ENCODE measurements at regions not wholly inside any gene's neighbourhood (a gene's known extent, or its start where the extent isn't known, plus 50 kb on each side); places are given as distances from the start of the nearest gene placed in this dataset.

DNA sequence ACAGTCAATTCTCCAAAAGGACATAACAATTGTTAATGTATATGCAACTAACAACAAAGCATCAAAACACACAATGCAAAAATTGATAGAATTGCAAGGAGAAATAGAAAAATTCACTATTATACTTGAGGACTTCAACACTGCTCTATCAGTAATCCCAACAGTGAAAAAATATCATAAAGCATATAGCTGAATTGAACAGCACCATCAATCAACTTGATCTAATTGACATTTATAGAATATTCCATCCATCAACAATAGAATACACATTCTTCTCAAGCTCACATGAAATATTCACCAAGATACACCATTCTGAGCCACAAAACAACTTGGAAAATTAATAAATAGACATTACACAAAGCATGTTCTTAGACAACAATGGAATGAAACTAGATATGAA lies 60.1 kb upstream of the ASXL3 start:
- Mint-ChIP-seq H3K4me1 (peaks cover 4% of the 10 kb centered on the region), H3K9me3 (peaks cover 9% of the 10 kb centered on the region), H3K4me3 (no peak overlapping the region), H3K27ac (ENCODE audit: unreplicated experiment) (no peak overlapping the region), H3K27me3 (ENCODE audit: low read depth) (no peaks in the 10 kb centered on the region), H3K36me3 (ENCODE audit: low read depth) (peaks cover 7% of the 10 kb centered on the region)
- TF ChIP-seq, protein P1, sequence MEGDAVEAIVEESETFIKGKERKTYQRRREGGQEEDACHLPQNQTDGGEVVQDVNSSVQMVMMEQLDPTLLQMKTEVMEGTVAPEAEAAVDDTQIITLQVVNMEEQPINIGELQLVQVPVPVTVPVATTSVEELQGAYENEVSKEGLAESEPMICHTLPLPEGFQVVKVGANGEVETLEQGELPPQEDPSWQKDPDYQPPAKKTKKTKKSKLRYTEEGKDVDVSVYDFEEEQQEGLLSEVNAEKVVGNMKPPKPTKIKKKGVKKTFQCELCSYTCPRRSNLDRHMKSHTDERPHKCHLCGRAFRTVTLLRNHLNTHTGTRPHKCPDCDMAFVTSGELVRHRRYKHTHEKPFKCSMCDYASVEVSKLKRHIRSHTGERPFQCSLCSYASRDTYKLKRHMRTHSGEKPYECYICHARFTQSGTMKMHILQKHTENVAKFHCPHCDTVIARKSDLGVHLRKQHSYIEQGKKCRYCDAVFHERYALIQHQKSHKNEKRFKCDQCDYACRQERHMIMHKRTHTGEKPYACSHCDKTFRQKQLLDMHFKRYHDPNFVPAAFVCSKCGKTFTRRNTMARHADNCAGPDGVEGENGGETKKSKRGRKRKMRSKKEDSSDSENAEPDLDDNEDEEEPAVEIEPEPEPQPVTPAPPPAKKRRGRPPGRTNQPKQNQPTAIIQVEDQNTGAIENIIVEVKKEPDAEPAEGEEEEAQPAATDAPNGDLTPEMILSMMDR (conservative IDR thresholded peaks at IDR 0.05): no peak
- no peak for DNase-seq (ENCODE audit: low read depth, low spot score)

DNA sequence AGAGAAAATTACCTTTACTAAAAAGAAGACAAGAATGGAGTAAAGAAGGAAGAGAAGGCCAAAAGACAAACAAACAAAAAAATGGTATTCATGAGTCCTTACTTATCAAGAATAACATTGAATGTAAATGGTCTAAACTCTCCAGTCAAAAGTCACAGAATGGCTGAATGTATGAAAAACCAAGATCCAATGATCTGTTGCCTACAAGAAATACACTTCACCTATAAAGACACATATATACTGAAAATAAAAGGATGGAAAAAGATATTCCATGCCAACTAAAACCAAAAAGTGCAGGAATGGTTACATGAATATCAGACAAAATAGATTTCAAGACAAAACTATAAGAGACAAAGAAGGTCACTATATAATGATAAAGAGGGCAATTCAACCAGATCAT lies 65.0 kb upstream of the ASXL3 start:
- no peak for DNase-seq (ENCODE audit: low read depth, low spot score)
- Mint-ChIP-seq H3K4me3 (no peak overlapping the region), H3K9me3 (peaks cover 16% of the 10 kb centered on the region), H3K36me3 (ENCODE audit: low read depth) (peaks cover 10% of the 10 kb centered on the region), H3K27me3 (ENCODE audit: low read depth) (no peaks in the 10 kb centered on the region), H3K27ac (ENCODE audit: unreplicated experiment) (no peak overlapping the region), H3K4me1 (no peaks in the 10 kb centered on the region)
- TF ChIP-seq, protein P1 (conservative IDR thresholded peaks at IDR 0.05): no peak

DNA sequence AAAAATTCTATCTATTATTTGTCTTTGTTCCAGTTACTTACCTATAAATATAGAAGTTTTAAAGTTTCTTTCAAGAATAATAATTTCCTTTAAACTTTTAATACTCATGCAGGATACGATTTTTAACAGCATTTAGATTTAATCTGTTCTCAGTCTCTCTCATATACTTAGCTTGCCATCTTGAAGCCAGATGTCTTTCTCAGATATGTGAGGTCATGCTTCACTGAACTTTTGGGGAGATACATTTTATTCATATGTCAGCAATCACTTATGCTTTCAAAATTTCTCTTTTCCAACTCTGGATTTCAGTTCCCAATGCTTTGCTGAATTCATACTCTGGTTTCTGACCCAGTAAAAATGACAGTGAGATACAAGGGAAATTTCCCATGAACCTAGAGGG lies 66.5 kb upstream of the CCDC178 start:
- Mint-ChIP-seq H3K27ac (ENCODE audit: unreplicated experiment) (no peak overlapping the region), H3K36me3 (ENCODE audit: low read depth) (peaks cover 3% of the 10 kb centered on the region), H3K4me1 (no peaks in the 10 kb centered on the region)

DNA sequence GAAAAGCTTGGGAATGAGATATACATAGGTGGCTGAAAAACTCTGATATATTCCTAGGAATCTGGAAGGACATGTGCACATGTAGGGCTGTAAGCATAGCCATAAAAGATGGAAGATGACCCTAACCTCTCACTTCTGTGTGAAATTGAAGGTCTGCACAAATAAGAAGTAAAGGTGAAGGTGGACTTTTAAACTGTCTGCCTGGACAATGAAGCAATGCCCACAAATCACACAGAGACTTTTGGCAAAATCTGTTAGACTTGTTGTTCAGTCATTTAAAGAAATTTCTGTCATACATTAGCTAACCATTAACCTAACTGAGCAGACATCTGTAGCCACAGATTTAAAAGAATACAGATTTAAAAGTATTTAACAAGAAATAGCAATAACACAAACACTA lies 65.3 kb upstream of the CCDC178 start:
- Mint-ChIP-seq H3K9me3 (peaks cover 6% of the 10 kb centered on the region), H3K4me1 (no peaks in the 10 kb centered on the region), H3K4me3 (no peak overlapping the region), H3K27ac (ENCODE audit: unreplicated experiment) (no peak overlapping the region), H3K36me3 (ENCODE audit: low read depth) (no peaks in the 10 kb centered on the region), H3K27me3 (ENCODE audit: low read depth) (no peaks in the 10 kb centered on the region)
- no peak for DNase-seq (ENCODE audit: low read depth, low spot score)
- TF ChIP-seq, protein P1 (conservative IDR thresholded peaks at IDR 0.05): no peak

More for the DNA sequence above, 66.5 kb upstream of the CCDC178 start:
- no peaks in the 10 kb centered on the region for H3K27me3 Mint-ChIP-seq (ENCODE audit: low read depth)
- H3K9me3 Mint-ChIP-seq: peaks cover 9% of the 10 kb centered on the region
- H3K4me3 Mint-ChIP-seq: no peak overlapping the region
- no peak for DNase-seq (ENCODE audit: low read depth, low spot score)
- TF ChIP-seq, protein P1 (conservative IDR thresholded peaks at IDR 0.05): no peak

DNA sequence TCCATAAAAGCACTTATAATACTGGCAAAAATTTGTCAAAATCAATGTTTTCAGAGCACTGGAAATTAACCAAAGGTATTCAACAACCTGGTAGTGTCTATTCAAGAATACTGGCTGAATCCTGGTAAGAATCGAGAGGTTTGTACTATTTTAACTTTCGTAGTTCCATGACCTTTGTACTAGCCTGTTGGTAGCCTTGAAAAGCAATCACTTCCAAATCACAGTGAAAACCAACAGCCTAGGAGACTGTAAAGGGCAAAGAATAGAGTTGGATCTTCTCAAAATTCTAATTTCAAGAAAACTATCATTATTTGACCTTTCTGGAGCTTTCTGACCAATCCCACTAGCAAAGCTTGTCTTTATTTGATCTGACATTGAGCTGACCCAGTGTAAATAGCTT lies 64.8 kb upstream of the CCDC178 start:
- Mint-ChIP-seq H3K27ac (ENCODE audit: unreplicated experiment) (no peak overlapping the region), H3K27me3 (ENCODE audit: low read depth) (no peaks in the 10 kb centered on the region), H3K36me3 (ENCODE audit: low read depth) (no peaks in the 10 kb centered on the region), H3K4me1 (no peaks in the 10 kb centered on the region), H3K9me3 (peaks cover 6% of the 10 kb centered on the region), H3K4me3 (no peak overlapping the region)
- no peak for DNase-seq (ENCODE audit: low read depth, low spot score)
- TF ChIP-seq, protein P1 (conservative IDR thresholded peaks at IDR 0.05): no peak

DNA sequence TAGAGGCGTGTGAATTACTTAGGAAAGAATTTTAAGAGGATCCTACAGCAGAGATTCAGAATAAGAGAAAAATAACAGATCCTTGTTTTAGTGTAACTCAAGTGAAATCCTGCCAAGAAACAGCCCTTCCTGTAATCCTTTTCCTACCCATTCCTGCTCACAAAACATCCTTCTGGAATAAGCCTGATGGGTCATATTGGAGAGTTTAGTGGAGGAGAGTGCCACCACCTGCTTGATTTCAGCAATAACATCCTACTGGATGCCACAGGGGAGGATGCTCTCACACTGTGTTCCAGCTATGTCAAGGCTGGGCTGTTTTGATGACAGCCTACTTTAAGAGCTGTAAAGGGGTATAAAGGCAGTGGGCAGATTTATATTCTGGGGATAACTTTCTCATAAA lies 54.8 kb upstream of the CCDC178 start:
- Mint-ChIP-seq H3K27ac (ENCODE audit: unreplicated experiment) (no peak overlapping the region), H3K9me3 (no peaks in the 10 kb centered on the region)

More for the DNA sequence above, 54.8 kb upstream of the CCDC178 start:
- H3K4me1 Mint-ChIP-seq: no peaks in the 10 kb centered on the region
- H3K36me3 Mint-ChIP-seq (ENCODE audit: low read depth): no peaks in the 10 kb centered on the region
- peak; percentile 27 for DNase-seq (ENCODE audit: low read depth, low spot score)
- no peaks in the 10 kb centered on the region for H3K27me3 Mint-ChIP-seq (ENCODE audit: low read depth)
- TF ChIP-seq, protein P1 (conservative IDR thresholded peaks at IDR 0.05): peak; percentile 69
- no peak overlapping the region for H3K4me3 Mint-ChIP-seq
